Glomerular endothelial cell (primary cell): ENCODE measurements at regions not wholly inside any gene's neighbourhood (a gene's known extent, or its start where the extent isn't known, plus 50 kb on each side); places are given as distances from the start of the nearest gene placed in this dataset.
"Not testable (repeated sequence)": the region's sequence is repeated elsewhere in the genome, so short reads cannot be mapped to it uniquely, and the experiment has no call there.

Experiments used
- DNase-seq: peaks from one replicate; pipeline ENCODE4 v3.0.0-alpha.2; 2011; ENCODE audit warnings: low read depth, low spot score; ENCODE audit errors: extremely low read depth

GRCh38 chr15:87549860-87550259 is 706.7 kb downstream of the NTRK3 start:
- DNase-seq, result no peak

- no peak for DNase-seq
These were observed 707.2 kb downstream of the NTRK3 start for GRCh38 chr15:87549296-87549695.

DNA sequence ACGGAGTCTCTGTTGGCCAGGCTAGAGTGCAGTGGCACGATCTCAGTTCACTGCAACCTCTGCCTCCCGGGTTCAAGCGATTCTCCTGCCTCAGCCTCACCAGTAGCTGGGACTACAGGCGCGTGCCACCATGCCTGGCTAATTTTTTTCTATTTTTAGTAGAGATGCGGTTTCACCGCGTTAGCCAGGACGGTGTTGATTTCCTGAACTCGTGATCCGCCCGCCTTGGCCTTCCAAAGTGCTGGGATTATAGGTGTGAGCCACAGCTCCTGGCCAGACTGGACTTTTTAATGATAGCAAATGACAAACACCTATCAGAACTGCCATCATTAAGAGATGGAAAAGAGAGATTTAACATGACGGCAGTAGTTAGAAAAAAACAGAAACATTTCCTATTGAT is 707.9 kb downstream of the NTRK3 start:
- not testable (repeated sequence) for DNase-seq

- no peak for DNase-seq
These were observed 708.9 kb downstream of the NTRK3 start for GRCh38 chr15:87547470-87548181.

- no peak for DNase-seq
These were observed 718.2 kb downstream of the NTRK3 start for GRCh38 chr15:87538327-87538834.

- no peak for DNase-seq
These were observed 719.2 kb downstream of the NTRK3 start for GRCh38 chr15:87537295-87537694.

DNA sequence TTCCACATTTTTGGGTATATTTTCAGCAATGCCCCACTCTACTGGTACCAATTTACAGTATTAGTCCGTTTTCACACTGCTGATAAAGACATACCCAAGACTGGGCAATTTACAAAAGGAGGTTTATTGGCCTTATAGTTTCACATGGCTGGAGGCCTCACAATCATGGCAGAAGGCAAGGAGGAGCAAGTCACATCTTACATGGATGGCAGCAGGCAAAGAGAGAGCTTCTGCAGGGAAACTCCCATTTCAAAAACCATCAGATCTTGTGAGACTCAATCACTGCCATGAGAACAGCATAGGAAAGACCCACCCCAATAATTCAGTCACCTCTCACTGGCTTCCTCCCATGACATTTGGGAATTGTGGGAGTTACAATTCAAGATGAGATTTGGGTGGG is 722.9 kb downstream of the NTRK3 start:
- DNase-seq, result not testable (repeated sequence)

DNA sequence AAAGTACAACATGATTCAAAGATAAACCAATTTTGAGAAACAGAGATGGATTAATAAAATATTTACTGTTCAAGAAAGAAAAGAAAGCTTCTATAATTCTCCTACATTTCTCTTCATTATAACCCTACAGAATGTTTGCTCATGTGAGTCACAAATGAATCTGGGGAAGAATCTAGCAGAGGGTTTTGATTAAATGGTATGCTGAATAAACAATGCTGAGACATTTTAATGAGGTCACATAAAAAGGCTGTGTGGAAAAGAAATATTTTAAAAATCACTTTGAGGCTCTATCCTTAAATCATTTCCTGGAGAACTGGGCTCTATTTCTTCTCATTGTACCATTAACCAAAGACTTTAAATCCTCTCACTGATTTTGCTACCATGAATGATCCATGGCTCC is 727.7 kb downstream of the NTRK3 start:
- no peak for DNase-seq

DNA sequence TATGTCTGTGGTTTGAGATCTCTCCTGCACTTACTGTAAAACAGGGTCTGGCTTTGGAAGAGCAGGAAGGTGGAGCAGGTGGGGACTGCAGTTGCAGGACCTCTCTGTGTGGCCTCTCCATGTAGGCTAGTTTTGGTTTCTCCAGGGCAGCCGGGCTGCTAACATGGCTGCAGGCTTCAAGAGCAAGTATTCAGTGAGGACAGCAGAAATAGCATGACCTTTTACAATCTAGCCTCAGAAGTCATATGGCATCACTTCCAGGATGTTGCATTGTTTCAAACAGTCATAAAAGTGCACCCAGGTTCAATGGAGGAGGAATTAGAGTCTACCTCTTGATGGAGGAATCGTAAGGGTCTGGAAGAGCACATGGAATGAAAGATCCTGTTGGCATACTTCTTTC is 728.7 kb downstream of the NTRK3 start:
- no peak for DNase-seq

GRCh38 chr15:87527416-87527815 is 729.1 kb downstream of the NTRK3 start:
- no peak for DNase-seq

DNA sequence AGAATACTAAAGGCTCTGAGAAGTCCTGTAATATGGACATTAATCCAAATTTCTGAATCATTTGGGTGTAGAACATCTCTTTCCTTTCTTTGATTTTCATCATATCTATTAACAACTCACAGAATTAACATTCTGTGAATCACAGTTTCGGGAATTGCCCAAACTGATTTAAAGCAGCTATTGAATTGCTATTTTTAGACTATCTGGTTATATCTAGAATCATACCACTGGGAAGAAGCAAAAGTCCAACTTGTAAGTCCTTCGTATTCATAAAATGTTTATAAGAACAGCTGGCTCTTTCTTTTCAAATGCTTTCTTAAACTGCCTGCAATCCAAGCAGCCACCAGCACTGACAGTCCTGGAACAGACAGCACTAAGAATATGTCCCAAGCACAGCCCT is 733.0 kb downstream of the NTRK3 start:
- no peak for DNase-seq

DNA sequence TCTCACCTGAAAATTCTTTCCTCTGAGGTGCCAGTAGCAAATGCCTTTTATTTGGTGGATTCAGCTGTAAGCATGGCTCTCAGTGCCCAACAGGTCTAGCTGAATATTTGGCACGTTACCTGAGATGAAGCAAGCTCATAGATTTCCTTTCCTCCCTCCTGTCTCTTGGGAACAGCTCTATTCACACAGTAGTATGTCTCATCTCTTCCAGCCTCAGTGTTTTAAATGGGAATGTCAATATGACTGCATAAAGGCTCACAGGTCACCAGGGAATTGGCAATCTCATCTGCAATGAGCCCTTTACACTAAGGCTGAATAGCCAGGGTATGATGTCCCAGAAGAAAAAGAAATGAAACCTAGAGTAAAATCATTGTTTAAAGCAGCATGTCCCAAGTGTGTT is 733.5 kb downstream of the NTRK3 start:
- no peak for DNase-seq

- no peak for DNase-seq
These were observed 737.6 kb downstream of the NTRK3 start for GRCh38 chr15:87518957-87519356.

DNA sequence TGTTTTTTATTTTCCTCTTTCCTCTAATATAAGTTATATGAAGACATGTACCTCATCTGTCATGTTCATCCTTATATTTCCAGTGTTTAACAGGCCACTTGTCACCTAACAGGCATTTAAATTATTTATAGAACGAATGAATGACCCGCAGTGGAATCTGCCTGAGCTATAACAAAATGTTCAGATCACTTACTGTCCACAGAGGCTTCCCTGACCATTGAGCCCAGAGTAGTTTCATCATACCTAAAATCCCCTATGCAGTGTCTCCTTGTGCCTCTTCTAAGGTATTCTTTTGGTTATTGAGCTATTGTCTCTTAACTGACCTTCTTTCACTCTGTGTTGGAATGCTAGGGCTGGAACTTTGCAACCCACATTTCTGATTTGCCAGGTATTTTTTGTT is 748.5 kb downstream of the NTRK3 start:
- DNase-seq, result no peak

DNA sequence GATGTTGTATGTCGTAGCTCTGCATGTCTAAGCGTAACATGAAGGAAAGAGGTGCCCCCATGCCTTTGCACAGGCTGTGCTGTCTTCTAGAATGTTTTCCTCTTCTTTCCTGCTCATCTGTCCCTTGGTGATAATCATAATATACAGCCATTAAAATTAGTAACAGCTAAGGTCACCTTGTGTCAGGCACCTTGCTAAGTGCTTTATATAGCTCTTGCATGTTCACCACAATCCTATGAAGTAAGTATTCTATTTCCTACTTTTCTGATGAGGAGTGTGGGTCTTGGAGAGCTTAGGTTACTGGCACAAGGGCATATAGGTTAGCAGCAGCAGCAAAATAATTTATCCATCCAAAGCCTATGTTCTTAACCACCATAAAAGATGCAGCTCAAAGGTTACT is 754.4 kb downstream of the NTRK3 start:
- DNase-seq, result no peak

GRCh38 chr15:87500240-87500639 is 756.3 kb downstream of the NTRK3 start:
- no peak for DNase-seq

DNA sequence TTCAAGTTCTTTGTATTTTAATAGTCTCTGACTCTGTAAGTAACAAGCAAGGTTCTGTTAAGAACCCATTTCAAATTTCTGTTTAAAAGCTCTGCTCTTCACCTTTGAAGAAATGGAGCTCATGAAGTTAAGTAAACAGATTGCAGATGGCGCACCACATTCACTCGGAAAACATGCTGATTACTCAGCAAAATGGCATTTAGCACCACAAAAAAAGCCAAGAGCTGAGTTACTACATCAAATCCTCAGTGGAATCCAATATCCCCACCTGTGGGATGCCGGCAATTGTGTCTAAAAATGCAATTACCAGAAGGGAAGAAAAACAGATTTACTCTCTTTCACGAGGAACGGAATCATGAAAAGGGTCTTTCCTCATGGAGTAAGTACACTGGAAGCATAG is 758.0 kb downstream of the NTRK3 start:
- no peak for DNase-seq

GRCh38 chr15:87496795-87497194 is 759.7 kb downstream of the NTRK3 start:
- DNase-seq, result no peak

DNA sequence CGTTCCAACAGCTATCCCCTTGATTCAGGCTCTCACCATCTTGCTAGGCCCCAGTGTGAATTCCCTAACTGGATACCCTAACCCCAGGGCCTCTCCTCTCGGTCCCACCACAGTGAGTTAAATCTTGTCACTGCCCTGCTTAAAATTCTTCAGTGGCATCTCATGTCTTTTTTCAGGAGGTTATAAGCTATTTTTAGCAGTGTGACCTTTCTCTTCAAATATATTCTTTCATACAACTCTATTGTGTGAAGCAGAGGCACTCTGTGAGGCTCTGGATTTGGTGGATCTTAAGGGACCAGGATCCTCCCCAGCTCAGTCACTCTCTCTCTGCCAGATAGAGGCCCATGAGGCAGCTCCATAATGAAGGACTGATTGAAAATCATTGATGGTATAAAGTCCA is 760.4 kb downstream of the NTRK3 start:
- no peak for DNase-seq

GRCh38 chr15:87493803-87494202 is 762.7 kb downstream of the NTRK3 start:
- DNase-seq, result no peak

- DNase-seq, result no peak
These were observed 764.2 kb downstream of the NTRK3 start for GRCh38 chr15:87492321-87492720.

- DNase-seq, result no peak
These were observed 765.9 kb downstream of the NTRK3 start for GRCh38 chr15:87490666-87491065.
